Testis (tissue), 2 donors: ENCODE measurements at regions not wholly inside any gene's neighbourhood (a gene's known extent, or its start where the extent isn't known, plus 50 kb on each side); places are given as distances from the start of the nearest gene placed in this dataset.

Experiments
- POLR2A ChIP-seq: fragments of 450-650 bp; IDR thresholded peaks from one replicate; pipeline ENCODE4 v1.6.1; 2017; ENCODE audit warnings: antibody characterized with exemption, mild to moderate bottlenecking, moderate library complexity
- TF ChIP-seq, protein P1 (sequence below), 3 experiments: fragments of 450-650 bp in 2 of 3; fragments of 200-600 bp in 1 of 3; sonication (generic) in 1 of 3; IDR thresholded peaks; one replicate each; pipeline ENCODE4 v1.5.1; 2016 to 2019; ENCODE audit warnings: antibody characterized with exemption in 3 of 3, mild to moderate bottlenecking in 2 of 3, moderate library complexity in 1 of 3

DNA sequence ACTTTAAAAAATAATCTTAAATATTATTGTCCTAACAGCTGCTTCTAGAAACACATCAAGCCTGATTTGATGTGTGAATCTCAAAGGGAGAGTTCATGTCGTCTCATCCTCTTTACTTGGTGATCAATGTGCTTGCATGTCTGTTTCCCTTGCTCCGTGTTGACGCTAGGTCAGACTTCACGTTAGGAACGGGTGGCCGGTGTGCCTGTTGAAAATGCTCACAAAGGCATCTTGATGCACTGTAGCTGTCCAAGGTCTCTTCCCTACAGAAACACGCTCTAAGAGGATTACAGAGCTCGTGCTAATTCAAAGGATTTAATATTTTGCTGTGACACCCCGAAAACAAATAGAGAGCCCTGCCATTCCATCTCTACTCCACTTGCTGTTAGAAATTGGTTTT is 84.6 kb downstream of the ID4 start:
- TF ChIP-seq, protein P1, sequence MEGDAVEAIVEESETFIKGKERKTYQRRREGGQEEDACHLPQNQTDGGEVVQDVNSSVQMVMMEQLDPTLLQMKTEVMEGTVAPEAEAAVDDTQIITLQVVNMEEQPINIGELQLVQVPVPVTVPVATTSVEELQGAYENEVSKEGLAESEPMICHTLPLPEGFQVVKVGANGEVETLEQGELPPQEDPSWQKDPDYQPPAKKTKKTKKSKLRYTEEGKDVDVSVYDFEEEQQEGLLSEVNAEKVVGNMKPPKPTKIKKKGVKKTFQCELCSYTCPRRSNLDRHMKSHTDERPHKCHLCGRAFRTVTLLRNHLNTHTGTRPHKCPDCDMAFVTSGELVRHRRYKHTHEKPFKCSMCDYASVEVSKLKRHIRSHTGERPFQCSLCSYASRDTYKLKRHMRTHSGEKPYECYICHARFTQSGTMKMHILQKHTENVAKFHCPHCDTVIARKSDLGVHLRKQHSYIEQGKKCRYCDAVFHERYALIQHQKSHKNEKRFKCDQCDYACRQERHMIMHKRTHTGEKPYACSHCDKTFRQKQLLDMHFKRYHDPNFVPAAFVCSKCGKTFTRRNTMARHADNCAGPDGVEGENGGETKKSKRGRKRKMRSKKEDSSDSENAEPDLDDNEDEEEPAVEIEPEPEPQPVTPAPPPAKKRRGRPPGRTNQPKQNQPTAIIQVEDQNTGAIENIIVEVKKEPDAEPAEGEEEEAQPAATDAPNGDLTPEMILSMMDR (IDR thresholded peaks at IDR 0.05): no peak
- TF ChIP-seq POLR2A: no peak
